ENCODE measurements at regions not wholly inside any gene's neighbourhood (a gene's known extent, or its start where the extent isn't known, plus 50 kb on each side); places are given as distances from the start of the nearest gene placed in this dataset.
"Not testable (repeated sequence)": the region's sequence is repeated elsewhere in the genome, so short reads cannot be mapped to it uniquely, and the experiment has no call there.

- TF ChIP-seq CTCF (conservative IDR thresholded peaks at IDR 0.05; ENCODE audit: low read depth): no peak
- POLR2A ChIA-PET (ENCODE audit: low non-redundant PET): no interaction called here
Measured at GRCh38 chr14:62470935-62471334, 574.3 kb downstream of the KCNH5 start.

GRCh38 chr14:62491146-62491545, 554.1 kb downstream of the KCNH5 start:
- ChIA-PET POLR2A (ENCODE audit: low non-redundant PET) (no interaction called here), CTCF (no interaction called here)
- no peak for DNase-seq (ENCODE audit: low spot score)
- H3K27ac ChIP-seq: no peak overlapping the region
- no peak for TF ChIP-seq CTCF (conservative IDR thresholded peaks at IDR 0.05; ENCODE audit: low read depth)

More at GRCh38 chr14:62470935-62471334, 574.3 kb downstream of the KCNH5 start:
- no peak for DNase-seq (ENCODE audit: low spot score)
- CTCF ChIA-PET: no interaction called here
- no peak overlapping the region for H3K27ac ChIP-seq

- CTCF ChIA-PET: no interaction called here
- H3K27ac ChIP-seq: no peak overlapping the region
- no peak for TF ChIP-seq CTCF (conservative IDR thresholded peaks at IDR 0.05; ENCODE audit: low read depth)
- DNase-seq (ENCODE audit: low spot score): no peak
- POLR2A ChIA-PET (ENCODE audit: low non-redundant PET): no interaction called here
Measured at GRCh38 chr14:62497708-62498107, 547.5 kb downstream of the KCNH5 start.

GRCh38 chr14:62501021-62501750, 544.1 kb downstream of the KCNH5 start:
- peak; percentile 6 for DNase-seq (ENCODE audit: low spot score)
- no peak overlapping the region for H3K27ac ChIP-seq
- ChIA-PET POLR2A (ENCODE audit: low non-redundant PET) (no interaction called here), CTCF (interaction anchor here (0.8 kb wide), 1 partner anchor 16 kb away, joined by 3 read pairs; no protein-coding TSS in a partner anchor)
- TF ChIP-seq CTCF (conservative IDR thresholded peaks at IDR 0.05; ENCODE audit: low read depth): no peak

- ChIA-PET CTCF (no interaction called here), POLR2A (ENCODE audit: low non-redundant PET) (no interaction called here)
- DNase-seq (ENCODE audit: low spot score): no peak
- no peak for TF ChIP-seq CTCF (conservative IDR thresholded peaks at IDR 0.05; ENCODE audit: low read depth)
- no peak overlapping the region for H3K27ac ChIP-seq
Measured at GRCh38 chr14:62505045-62505444, 540.2 kb downstream of the KCNH5 start.

- CTCF ChIA-PET; H3K27ac ChIP-seq; DNase-seq (ENCODE audit: low spot score); POLR2A ChIA-PET (ENCODE audit: low non-redundant PET): not testable (repeated sequence)
Measured at GRCh38 chr14:62521309-62521708, 523.9 kb downstream of the KCNH5 start.

GRCh38 chr14:62528296-62528695, 517.0 kb downstream of the KCNH5 start:
- TF ChIP-seq CTCF (conservative IDR thresholded peaks at IDR 0.05; ENCODE audit: low read depth): no peak
- ChIA-PET POLR2A (ENCODE audit: low non-redundant PET) (no interaction called here), CTCF (no interaction called here)
- no peak for DNase-seq (ENCODE audit: low spot score)
- H3K27ac ChIP-seq: no peak overlapping the region

All from RWPE1 (cell line).